ENCODE measurements at regions not wholly inside any gene's neighbourhood (a gene's known extent, or its start where the extent isn't known, plus 50 kb on each side); places are given as distances from the start of the nearest gene placed in this dataset.

DNA sequence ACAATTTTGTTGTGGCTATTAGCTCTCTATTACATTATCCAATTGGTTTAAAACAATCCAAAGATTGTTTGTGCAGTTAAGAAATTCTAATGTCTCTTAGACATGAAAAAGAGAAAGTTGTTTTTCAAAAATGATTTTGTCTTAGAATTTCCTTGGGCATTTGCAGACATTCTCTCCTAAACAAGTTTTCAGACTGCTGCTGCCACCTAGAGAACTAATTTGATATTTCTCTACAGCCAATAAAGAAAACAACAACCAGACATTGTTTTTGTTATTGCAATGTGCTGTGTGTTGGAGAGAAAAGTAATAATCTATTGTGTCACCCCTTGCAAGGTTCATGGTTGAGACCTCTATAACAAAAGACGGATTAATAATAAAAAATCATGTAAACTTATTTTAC is 119.0 kb upstream of the SYT4 start:
- TF ChIP-seq CTCF (conservative IDR thresholded peaks at IDR 0.05 in 1 of 2, IDR thresholded peaks at IDR 0.05 in 1 of 2; ENCODE audit: extremely low read depth in 1 of 2, insufficient read depth in 1 of 2, low read depth in 1 of 2, low read length in 2 of 2) (peak; percentile 53 to 62), EZH2 (IDR thresholded peaks at IDR 0.05; ENCODE audit: borderline replicate concordance, low read length) (no peak)

Data from mammary epithelial cell (primary cell).